ENCODE measurements at regions not wholly inside any gene's neighbourhood (a gene's known extent, or its start where the extent isn't known, plus 50 kb on each side); places are given as distances from the start of the nearest gene placed in this dataset.

- H3K4me1 ChIP-seq (ENCODE audit: insufficient read depth, low read length), result no peaks in the 10 kb centered on the region; the same call in 1 of the 2 replicates
- no peak overlapping the region for H3K14ac ChIP-seq (ENCODE audit: insufficient read depth, low read length)
- H3K79me2 ChIP-seq (ENCODE audit: insufficient read depth, low read length), result no peaks in the 10 kb centered on the region
- no peak overlapping the region for H2BK120ac ChIP-seq (ENCODE audit: low read depth, low read length, poor library complexity, severe bottlenecking)
- DNase-seq, result no peak
- Mint-ChIP-seq H3K27me3 (ENCODE audit: low read depth) (no peaks in the 10 kb centered on the region), H3K4me1 (peaks cover 20 to 28% of the 10 kb centered on the region in 2 experiments), H3K36me3 (ENCODE audit: insufficient read depth in 1 of 3, low read depth in 3 of 3) (no peaks in the 10 kb centered on the region), H3K4me3 (no peak overlapping the region), H3K9me3 (no peaks in the 10 kb centered on the region), H3K27ac (no peak overlapping the region)
- H3K9me3 ChIP-seq (ENCODE audit: control insufficient read depth, low read depth, low read length), result no peaks in the 10 kb centered on the region
- H3K9ac ChIP-seq (ENCODE audit: extremely low read depth, insufficient read length, low read length), result no peak overlapping the region
- no peaks in the 10 kb centered on the region for H3K79me1 ChIP-seq (ENCODE audit: insufficient read depth, low read depth, low read length, poor library complexity, severe bottlenecking)
- no peak overlapping the region for H2BK12ac ChIP-seq (ENCODE audit: insufficient read length, low read depth, low read length)
- H4K91ac ChIP-seq (ENCODE audit: insufficient read length, low read depth, low read length), result no peak overlapping the region
- H4K8ac ChIP-seq (replicated peaks; ENCODE audit: insufficient read length, low read depth, low read length), result no peak overlapping the region
- no peaks in the 10 kb centered on the region for H3K23me2 ChIP-seq (ENCODE audit: insufficient read length, low read depth, low read length, poor library complexity, severe bottlenecking)
- H2BK15ac ChIP-seq (ENCODE audit: low read depth, low read length), result no peak overlapping the region
- no peak overlapping the region for H3K56ac ChIP-seq (ENCODE audit: insufficient read length, low read depth, low read length)
- no peak overlapping the region for H3K18ac ChIP-seq (ENCODE audit: insufficient read length, low read depth, low read length)
- H4K20me1 ChIP-seq (ENCODE audit: control insufficient read depth, insufficient read depth, insufficient read length), result no peaks in the 10 kb centered on the region
- H2AK5ac ChIP-seq (ENCODE audit: insufficient read length, low read length), result no peak overlapping the region
- no peak overlapping the region for H4K5ac ChIP-seq (ENCODE audit: insufficient read length, low read depth, low read length)
- TF ChIP-seq CTCF (conservative IDR thresholded peaks at IDR 0.05), result no peak
- H3K4ac ChIP-seq (ENCODE audit: low read depth, low read length), result no peak overlapping the region
- WGBS (ENCODE audit: extremely low coverage, insufficient read length, low lambda C conversion rate), result no CpG with 5 or more reads among the region's 2 CpGs
- H2BK20ac ChIP-seq (ENCODE audit: low read depth, low read length, poor library complexity, severe bottlenecking), result no peak overlapping the region
- no peak overlapping the region for H2BK5ac ChIP-seq (ENCODE audit: insufficient read length, low read length)
- no peaks in the 10 kb centered on the region for H3K27me3 ChIP-seq (ENCODE audit: insufficient read depth, low read length)
- no peak overlapping the region for H3T11ph ChIP-seq (ENCODE audit: low read length)
- no peak overlapping the region for H3K27ac ChIP-seq (ENCODE audit: insufficient read length, low read depth, low read length)
- H2AFZ ChIP-seq (ENCODE audit: low read length), result no peak overlapping the region
- H3K4me2 ChIP-seq (ENCODE audit: insufficient read depth, insufficient read length, low read length), result no peak overlapping the region
- no peak overlapping the region for H3K23ac ChIP-seq (ENCODE audit: insufficient read length, low read depth, low read length)
Observed at GRCh38 chr6:22926790-22927354, 357.5 kb downstream of the HDGFL1 start.
